GM12874 (cell line): ENCODE measurements at regions not wholly inside any gene's neighbourhood (a gene's known extent, or its start where the extent isn't known, plus 50 kb on each side); places are given as distances from the start of the nearest gene placed in this dataset.

ENCODE experiments used
- CTCF ChIP-seq: IDR thresholded peaks from 2 replicates; pipeline ENCODE4 v1.5.1; 2011; ENCODE audit warnings: low read depth, mild to moderate bottlenecking, control low read depth, low read length, moderate library complexity; ENCODE audit not compliant: insufficient read depth

GRCh38 chr18:27411911-27412310, 226.8 kb upstream of the CHST9 start:
- TF ChIP-seq CTCF: no peak

- no peak for TF ChIP-seq CTCF
Observed at GRCh38 chr18:27411013-27411412, 225.9 kb upstream of the CHST9 start.

GRCh38 chr18:27404855-27405254, 219.7 kb upstream of the CHST9 start:
- no peak for TF ChIP-seq CTCF

GRCh38 chr18:27400001-27400400, 214.9 kb upstream of the CHST9 start:
- no peak for TF ChIP-seq CTCF

GRCh38 chr18:27395752-27396151, 210.6 kb upstream of the CHST9 start:
- TF ChIP-seq CTCF: no peak

- TF ChIP-seq CTCF: no peak
Observed at GRCh38 chr18:27394687-27395086, 209.6 kb upstream of the CHST9 start.

- TF ChIP-seq CTCF: no peak
Observed at GRCh38 chr18:27382567-27383216, 197.6 kb upstream of the CHST9 start.
